CD8-positive, alpha-beta memory T cell (primary cell): ENCODE measurements at regions not wholly inside any gene's neighbourhood (a gene's known extent, or its start where the extent isn't known, plus 50 kb on each side); places are given as distances from the start of the nearest gene placed in this dataset.

ENCODE experiments used
- CTCF ChIA-PET: fragments of 350-600 bp; sonication (Branson Sonifier 250); formaldehyde crosslinking; loops from one replicate; lab custom pipeline; 2021; ENCODE audit warnings: antibody characterized with exemption; lab: Charles Lee
- POLR2A ChIA-PET: fragments of 350-600 bp; sonication (Branson Sonifier 250); formaldehyde crosslinking; loops from one replicate; lab custom pipeline; 2021; ENCODE audit warnings: antibody characterized with exemption; lab: Charles Lee
- DNase-seq, 5 donors: peaks; one replicate each; pipeline versions ENCODE4 v3.0.0 to v3.0.0-alpha.2; 2020 to 2022; ENCODE audit warnings: mixed read lengths in 1 of 5
- H3K27ac ChIP-seq: one replicate; pipeline ENCODE4 v1.7.0; 2013; ENCODE audit warnings: low read depth, mild to moderate bottlenecking, low read length, moderate library complexity
- H3K27me3 ChIP-seq: 2 replicates; pipeline ENCODE4 v1.7.0; 2013; ENCODE audit warnings: low read length, mild to moderate bottlenecking; ENCODE audit not compliant: insufficient read depth, poor library complexity, severe bottlenecking
- H3K36me3 ChIP-seq: 2 replicates; pipeline ENCODE4 v1.7.0; 2013; ENCODE audit warnings: mild to moderate bottlenecking, low read length, moderate library complexity; ENCODE audit not compliant: insufficient read depth
- H3K4me1 ChIP-seq: 2 replicates; pipeline ENCODE4 v1.7.0; 2013; ENCODE audit warnings: mild to moderate bottlenecking, low read length, moderate library complexity; ENCODE audit not compliant: insufficient read depth
- H3K4me3 ChIP-seq: 2 replicates; pipeline ENCODE4 v1.7.0; 2013; ENCODE audit warnings: mild to moderate bottlenecking, low read length
- H3K9me3 ChIP-seq: 2 replicates; pipeline ENCODE4 v1.7.0; 2013; ENCODE audit warnings: mild to moderate bottlenecking, low read length
- H3K27ac Mint-ChIP-seq, 8 donors: one replicate each; pipeline ENCODE4 v1.8.0; 2020 to 2021; ENCODE audit warnings: mixed read lengths in 8 of 8, mild to moderate bottlenecking in 6 of 8, inconsistent platforms in 3 of 8, moderate library complexity in 3 of 8
- H3K27me3 Mint-ChIP-seq, 2 donors: one replicate each; pipeline ENCODE4 v1.8.0; 2020 to 2021; ENCODE audit warnings: mixed read lengths in 2 of 2, mild to moderate bottlenecking in 1 of 2, moderate library complexity in 1 of 2
- H3K36me3 Mint-ChIP-seq, 3 donors: one replicate each; pipeline ENCODE4 v1.8.0; 2020 to 2021; ENCODE audit warnings: mixed read lengths in 3 of 3, inconsistent platforms in 1 of 3, mild to moderate bottlenecking in 1 of 3
- H3K4me1 Mint-ChIP-seq, 3 donors: one replicate each; pipeline ENCODE4 v1.8.0; 2020 to 2021; ENCODE audit warnings: mixed read lengths in 3 of 3, inconsistent platforms in 1 of 3, mild to moderate bottlenecking in 1 of 3
- H3K4me3 Mint-ChIP-seq, 7 donors: one replicate each; pipeline ENCODE4 v1.8.0; 2020 to 2021; ENCODE audit warnings: mixed read lengths in 7 of 7, mild to moderate bottlenecking in 6 of 7, moderate library complexity in 4 of 7, inconsistent platforms in 2 of 7
- H3K9me3 Mint-ChIP-seq, 5 donors: one replicate each; pipeline ENCODE4 v1.8.0; 2020 to 2022; ENCODE audit warnings: mixed read lengths in 5 of 5, mild to moderate bottlenecking in 3 of 5, moderate library complexity in 2 of 5, inconsistent platforms in 1 of 5

DNA sequence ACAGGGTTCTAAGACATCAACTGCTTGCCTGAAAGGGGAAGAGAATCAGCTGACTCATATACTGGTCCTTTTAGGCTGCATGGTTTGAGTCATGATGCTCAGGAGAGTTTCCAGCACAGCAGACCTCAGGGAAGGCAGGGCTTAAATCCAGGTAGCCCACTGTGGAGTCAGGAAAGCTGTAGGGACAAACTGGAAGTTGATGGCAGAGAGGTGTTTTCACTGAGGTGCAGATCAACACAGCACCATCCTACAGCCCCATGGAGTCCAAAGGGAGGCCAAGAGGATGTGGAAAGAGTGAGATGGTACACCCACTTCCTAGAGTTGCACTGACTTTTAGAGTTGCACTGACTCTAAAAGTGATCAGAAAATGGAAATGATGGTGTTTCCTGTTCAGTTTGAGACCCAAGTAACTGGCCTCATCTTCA, 252.4 kb upstream of the DUSP10 start:
- peaks cover 5 to 21% (median 6%) of the 10 kb centered on the region in 3 donors for H3K4me1 Mint-ChIP-seq
- POLR2A ChIA-PET, result no interaction called here
- H3K4me3 Mint-ChIP-seq, result no peak overlapping the region
- Histone ChIP-seq H3K4me3 (no peak overlapping the region), H3K4me1 (no peaks in the 10 kb centered on the region), H3K9me3 (no peaks in the 10 kb centered on the region), H3K27ac (no peak overlapping the region), H3K36me3 (no peaks in the 10 kb centered on the region), H3K27me3 (no peaks in the 10 kb centered on the region)
- H3K36me3 Mint-ChIP-seq, result no peaks in the 10 kb centered on the region
- CTCF ChIA-PET, result interaction anchor here (2.1 kb wide), 1 partner anchor 10 kb away, joined by 5 read pairs; no protein-coding TSS in a partner anchor
- peaks cover 0 to 2% of the 10 kb centered on the region in 2 donors for H3K27me3 Mint-ChIP-seq
- H3K9me3 Mint-ChIP-seq, result peaks cover 0 to 2% (median 0%) of the 10 kb centered on the region in 5 donors
- no peak overlapping the region for H3K27ac Mint-ChIP-seq
- DNase-seq, result no peak

GRCh38 chr1:221993444-221993948, 251.6 kb upstream of the DUSP10 start:
- Mint-ChIP-seq H3K36me3 (no peaks in the 10 kb centered on the region), H3K27me3 (peaks cover 0 to 2% of the 10 kb centered on the region in 2 donors), H3K27ac (peak overlapping the region in 2 of 8 donors; percentile 49 to 93), H3K9me3 (peaks cover 0 to 2% (median 0%) of the 10 kb centered on the region in 5 donors), H3K4me3 (no peak overlapping the region), H3K4me1 (peaks cover 5 to 21% (median 6%) of the 10 kb centered on the region in 3 donors)
- DNase-seq, result no peak
- no peak overlapping the region for H3K27ac ChIP-seq
- H3K27me3 ChIP-seq, result no peaks in the 10 kb centered on the region
- CTCF ChIA-PET, result interaction anchor here (1.2 to 2.1 kb wide), 2 partner anchors 9 to 515 kb away, joined by 3 to 5 read pairs; no protein-coding TSS in a partner anchor
- H3K9me3 ChIP-seq, result no peaks in the 10 kb centered on the region
- no peaks in the 10 kb centered on the region for H3K36me3 ChIP-seq
- POLR2A ChIA-PET, result no interaction called here
- no peak overlapping the region for H3K4me3 ChIP-seq
- no peaks in the 10 kb centered on the region for H3K4me1 ChIP-seq

DNA sequence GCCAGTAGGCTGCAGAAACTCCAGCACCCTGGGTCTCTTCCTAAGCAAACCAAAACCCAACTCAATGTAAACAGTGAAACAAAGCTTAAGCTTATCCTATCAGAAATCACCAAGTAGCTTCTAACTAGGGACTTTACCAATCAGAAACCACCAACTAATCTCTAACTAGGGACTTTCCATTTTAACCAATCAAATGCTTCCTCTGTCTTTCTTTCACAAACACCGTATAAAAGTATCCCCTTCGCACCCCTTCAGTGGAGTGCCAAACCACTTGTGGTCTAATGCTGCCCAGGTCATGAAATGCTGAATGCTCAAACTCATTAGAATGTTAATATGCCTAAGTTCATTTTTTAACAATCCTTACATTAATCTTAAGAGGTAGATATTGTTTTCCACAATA, 250.5 kb upstream of the DUSP10 start:
- H3K4me3 ChIP-seq, result no peak overlapping the region
- ChIA-PET CTCF (interaction anchor here (1.0 to 2.1 kb wide), 4 partner anchors 8 to 514 kb away, joined by 3 to 5 read pairs (median 4); no protein-coding TSS in a partner anchor), POLR2A (no interaction called here)
- Mint-ChIP-seq H3K27ac (no peak overlapping the region), H3K36me3 (no peaks in the 10 kb centered on the region), H3K4me1 (peaks cover 5 to 21% (median 6%) of the 10 kb centered on the region in 3 donors), H3K27me3 (peaks cover 0 to 1% of the 10 kb centered on the region in 2 donors), H3K9me3 (peaks cover 0 to 2% (median 0%) of the 10 kb centered on the region in 5 donors), H3K4me3 (no peak overlapping the region)
- DNase-seq, result no peak
- H3K27me3 ChIP-seq, result no peaks in the 10 kb centered on the region
- no peak overlapping the region for H3K27ac ChIP-seq
- no peaks in the 10 kb centered on the region for H3K4me1 ChIP-seq
- H3K9me3 ChIP-seq, result no peaks in the 10 kb centered on the region
- no peaks in the 10 kb centered on the region for H3K36me3 ChIP-seq

- H3K4me1 Mint-ChIP-seq, result peaks cover 5 to 21% (median 6%) of the 10 kb centered on the region in 3 donors
Observed at GRCh38 chr1:221991221-221991620, 249.3 kb upstream of the DUSP10 start.

DNA sequence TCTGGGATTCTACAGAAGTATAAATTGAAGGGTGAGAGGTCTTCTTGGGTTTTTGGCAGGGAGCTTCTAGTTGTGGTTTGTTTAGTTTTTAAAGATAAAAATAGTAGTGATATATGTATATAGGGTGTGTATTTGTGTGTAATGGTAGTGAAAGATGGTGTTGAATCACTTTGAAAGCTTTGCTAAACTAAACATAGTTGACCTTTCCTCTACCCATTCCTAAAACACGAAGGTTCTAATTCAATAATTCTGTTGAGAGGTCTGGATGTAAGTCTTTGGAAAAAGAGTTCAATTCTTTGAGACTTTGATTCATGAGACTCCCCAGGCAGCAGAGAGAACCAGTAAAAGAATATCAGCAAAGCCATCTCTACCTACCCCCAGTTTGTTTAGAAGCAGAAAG, 247.9 kb upstream of the DUSP10 start:
- H3K36me3 Mint-ChIP-seq, result no peaks in the 10 kb centered on the region
- Histone ChIP-seq H3K36me3 (no peaks in the 10 kb centered on the region), H3K27me3 (no peaks in the 10 kb centered on the region), H3K4me1 (no peaks in the 10 kb centered on the region), H3K4me3 (no peak overlapping the region), H3K9me3 (no peaks in the 10 kb centered on the region), H3K27ac (no peak overlapping the region)
- H3K27ac Mint-ChIP-seq, result no peak overlapping the region
- H3K27me3 Mint-ChIP-seq, result peaks cover 0 to 4% of the 10 kb centered on the region in 2 donors
- peaks cover 0 to 2% (median 0%) of the 10 kb centered on the region in 5 donors for H3K9me3 Mint-ChIP-seq
- DNase-seq, result no peak
- no peak overlapping the region for H3K4me3 Mint-ChIP-seq
- peaks cover 4 to 20% (median 5%) of the 10 kb centered on the region in 3 donors for H3K4me1 Mint-ChIP-seq
- CTCF ChIA-PET, result no interaction called here
- POLR2A ChIA-PET, result no interaction called here

More at GRCh38 chr1:221991221-221991620, 249.3 kb upstream of the DUSP10 start:
- no peaks in the 10 kb centered on the region for H3K9me3 ChIP-seq
- H3K4me3 ChIP-seq, result no peak overlapping the region
- H3K27ac ChIP-seq, result no peak overlapping the region
- Mint-ChIP-seq H3K27me3 (peaks cover 0 to 1% of the 10 kb centered on the region in 2 donors), H3K9me3 (peaks cover 0 to 2% (median 0%) of the 10 kb centered on the region in 5 donors), H3K27ac (no peak overlapping the region), H3K4me3 (no peak overlapping the region), H3K36me3 (no peaks in the 10 kb centered on the region)
- H3K4me1 ChIP-seq, result no peaks in the 10 kb centered on the region
- POLR2A ChIA-PET, result no interaction called here
- no peak for DNase-seq
- H3K27me3 ChIP-seq, result no peaks in the 10 kb centered on the region
- CTCF ChIA-PET, result interaction anchor here (1.5 kb wide), 1 partner anchor 18 kb away, joined by 4 read pairs; no protein-coding TSS in a partner anchor
- H3K36me3 ChIP-seq, result no peaks in the 10 kb centered on the region

DNA sequence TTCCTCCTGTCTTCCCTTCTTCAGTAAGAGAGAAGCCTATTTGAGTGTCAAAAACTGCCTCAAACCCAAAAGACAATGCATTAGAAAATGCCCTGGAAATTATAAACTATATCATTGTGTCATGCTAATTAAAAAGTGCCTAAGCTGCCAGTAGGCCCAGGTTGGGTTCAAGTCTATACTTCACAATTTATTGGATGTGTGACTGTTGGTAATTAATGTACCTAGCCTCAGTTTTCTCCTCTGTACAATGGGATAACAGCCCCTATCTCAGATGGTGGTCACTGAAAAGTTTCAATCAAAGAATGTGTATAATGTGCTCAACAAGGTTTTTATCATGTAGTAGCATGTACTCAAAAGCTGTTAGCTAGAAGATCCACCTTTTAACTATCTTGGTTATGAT, 246.9 kb upstream of the DUSP10 start:
- DNase-seq, result no peak
- Mint-ChIP-seq H3K9me3 (peaks cover 0 to 2% (median 0%) of the 10 kb centered on the region in 5 donors), H3K27ac (no peak overlapping the region), H3K36me3 (no peaks in the 10 kb centered on the region), H3K4me3 (no peak overlapping the region), H3K4me1 (peaks cover 0 to 12% (median 5%) of the 10 kb centered on the region in 3 donors), H3K27me3 (peaks cover 0 to 5% of the 10 kb centered on the region in 2 donors)
- no peaks in the 10 kb centered on the region for H3K4me1 ChIP-seq
- no peak overlapping the region for H3K4me3 ChIP-seq
- H3K36me3 ChIP-seq, result no peaks in the 10 kb centered on the region
- ChIA-PET POLR2A (no interaction called here), CTCF (no interaction called here)
- no peaks in the 10 kb centered on the region for H3K27me3 ChIP-seq
- no peak overlapping the region for H3K27ac ChIP-seq
- H3K9me3 ChIP-seq, result no peaks in the 10 kb centered on the region

GRCh38 chr1:221987860-221988520, 246.1 kb upstream of the DUSP10 start:
- Histone ChIP-seq H3K4me3 (no peak overlapping the region), H3K27me3 (no peaks in the 10 kb centered on the region), H3K27ac (no peak overlapping the region), H3K9me3 (no peaks in the 10 kb centered on the region), H3K4me1 (no peaks in the 10 kb centered on the region), H3K36me3 (no peaks in the 10 kb centered on the region)
- Mint-ChIP-seq H3K27me3 (peaks cover 0 to 13% of the 10 kb centered on the region in 2 donors), H3K36me3 (no peaks in the 10 kb centered on the region), H3K9me3 (no peaks in the 10 kb centered on the region), H3K4me3 (no peak overlapping the region), H3K4me1 (peaks cover 0 to 12% (median 5%) of the 10 kb centered on the region in 3 donors), H3K27ac (no peak overlapping the region)
- POLR2A ChIA-PET, result no interaction called here
- no peak for DNase-seq
- CTCF ChIA-PET, result no interaction called here

DNA sequence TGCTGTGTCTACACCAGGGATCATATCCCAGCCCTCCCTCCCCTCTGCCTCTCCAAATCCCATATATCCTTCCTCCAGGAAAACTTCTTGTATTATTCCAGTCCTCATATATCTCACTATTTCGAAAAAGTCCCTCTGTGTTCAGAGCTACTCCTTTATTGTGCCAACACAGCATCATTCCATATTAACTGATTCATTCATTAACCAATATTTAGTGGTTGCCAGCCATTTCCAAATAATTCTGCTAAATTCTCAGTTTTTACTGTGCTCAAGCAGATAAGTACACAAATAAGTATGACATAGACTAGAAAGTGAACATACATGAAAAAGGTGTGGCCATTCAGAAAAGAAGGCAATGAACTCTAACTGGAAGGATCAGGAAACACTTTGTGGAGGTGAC, 241.6 kb upstream of the DUSP10 start:
- Mint-ChIP-seq H3K4me1 (no peaks in the 10 kb centered on the region), H3K9me3 (no peaks in the 10 kb centered on the region), H3K4me3 (no peak overlapping the region), H3K27ac (no peak overlapping the region), H3K36me3 (no peaks in the 10 kb centered on the region), H3K27me3 (peaks cover 0 to 17% of the 10 kb centered on the region in 2 donors)
- Histone ChIP-seq H3K4me1 (no peaks in the 10 kb centered on the region), H3K9me3 (no peaks in the 10 kb centered on the region), H3K27ac (no peak overlapping the region), H3K4me3 (no peak overlapping the region), H3K27me3 (no peaks in the 10 kb centered on the region), H3K36me3 (no peaks in the 10 kb centered on the region)
- ChIA-PET CTCF (interaction anchor here (1.8 kb wide), 1 partner anchor 10 kb away, joined by 5 read pairs; no protein-coding TSS in a partner anchor), POLR2A (no interaction called here)
- no peak for DNase-seq
